Heart left ventricle (tissue), 13 donors: ENCODE measurements at regions not wholly inside any gene's neighbourhood (a gene's known extent, or its start where the extent isn't known, plus 50 kb on each side); places are given as distances from the start of the nearest gene placed in this dataset.

ENCODE experiments used
- CTCF ChIP-seq, 12 donors: fragments of 200-600 bp; sonication (generic) in 4 of 12; IDR thresholded peaks; one replicate each; pipeline versions ENCODE4 v1.5.0 to v1.8.0; 2018 to 2022; ENCODE audit warnings: antibody characterized with exemption in 12 of 12, mild to moderate bottlenecking in 5 of 12
- POLR2A ChIP-seq, 2 donors: fragments of 450-650 bp; IDR thresholded peaks; one replicate each; pipeline ENCODE4 v1.6.1; 2017; ENCODE audit warnings: antibody characterized with exemption in 2 of 2, mild to moderate bottlenecking in 2 of 2, moderate library complexity in 2 of 2
- donor health status: ischemic (EF 13 %, LVEDD 7.1; RV severe dilation, severe dysfunction).
- donor health status: DM: no; HTN: yes; CAD: no.
- donor health status: DM: no; HTN: no; CAD: no.
- donor health status: ischemic (EF 25% LVEDD 6.9; RV normal size, moderate dysfunction).
- donor health status: ischemic (EF 25% LVEDD 5.7; RV mildly dilated, moderate dysfunction).
- donor health status: ischemic (EF 35%, LVEDD 5.7; RV mildly dilated, moderate dysfunction).
- donor health status: nonischemic (EF 11% LVEDD 7.7; RV severe dilation, severe dysfunction).
- donor health status: DM: yes; HTN: yes; CAD: no.
- donor health status: PGD.
- donor health status: ischemic (EF 29% LVEDD 5.4; RV normal size, mild dysfunction).
- donor health status: nonischemic (EF 23%, LVEDD 6.1; RV moderate dilation, normal function).

GRCh38 chr13:94968040-94968756 lies 255.9 kb upstream of the SOX21 start:
- TF ChIP-seq POLR2A (IDR thresholded peaks at IDR 0.05) = no peak
- no peak for TF ChIP-seq CTCF (IDR thresholded peaks at IDR 0.05)
